Upper lobe of left lung (tissue), 4 donors: ENCODE measurements at regions not wholly inside any gene's neighbourhood (a gene's known extent, or its start where the extent isn't known, plus 50 kb on each side); places are given as distances from the start of the nearest gene placed in this dataset.

ENCODE experiments used
- POLR2AphosphoS5 ChIP-seq, 2 donors: sonication (generic); formaldehyde crosslinking; IDR thresholded peaks; one replicate each; pipeline ENCODE4 v1.5.1; 2017; ENCODE audit warnings: antibody characterized with exemption in 2 of 2
- TF ChIP-seq, protein P1 (sequence below), 6 experiments: fragments of 450-650 bp in 4 of 6; fragments of 200-600 bp in 2 of 6; sonication (generic) in 2 of 6; IDR thresholded peaks; one replicate each; pipeline ENCODE4 v1.5.1; 2016 to 2019; ENCODE audit warnings: antibody characterized with exemption in 6 of 6

DNA sequence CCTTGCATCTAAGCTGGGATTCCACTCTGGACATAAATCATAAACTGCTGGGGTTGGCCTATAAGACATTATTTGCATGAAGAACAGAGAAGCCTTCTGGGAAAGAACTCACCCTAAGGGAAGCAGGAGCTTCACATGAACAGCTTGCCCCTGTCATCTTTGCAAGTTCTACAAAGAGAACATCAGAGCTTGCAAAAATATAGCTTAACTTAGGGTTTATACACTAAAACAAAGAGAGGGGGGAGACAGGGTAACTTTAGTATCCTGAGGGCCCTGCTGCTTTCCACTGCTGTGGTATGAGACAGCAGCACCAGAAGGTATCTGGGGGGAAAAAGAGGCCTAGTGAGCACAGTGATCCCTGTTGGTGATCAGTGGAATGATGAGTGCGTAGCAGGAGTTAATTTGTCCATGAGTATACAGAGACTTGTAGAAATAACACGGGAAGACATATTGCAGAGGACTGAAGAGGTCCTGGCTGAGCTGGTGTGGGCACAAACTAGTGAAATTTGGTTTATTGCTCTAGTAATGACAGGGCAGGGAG, 116.1 kb upstream of the TSC22D1 start:
- TF ChIP-seq, protein P1, sequence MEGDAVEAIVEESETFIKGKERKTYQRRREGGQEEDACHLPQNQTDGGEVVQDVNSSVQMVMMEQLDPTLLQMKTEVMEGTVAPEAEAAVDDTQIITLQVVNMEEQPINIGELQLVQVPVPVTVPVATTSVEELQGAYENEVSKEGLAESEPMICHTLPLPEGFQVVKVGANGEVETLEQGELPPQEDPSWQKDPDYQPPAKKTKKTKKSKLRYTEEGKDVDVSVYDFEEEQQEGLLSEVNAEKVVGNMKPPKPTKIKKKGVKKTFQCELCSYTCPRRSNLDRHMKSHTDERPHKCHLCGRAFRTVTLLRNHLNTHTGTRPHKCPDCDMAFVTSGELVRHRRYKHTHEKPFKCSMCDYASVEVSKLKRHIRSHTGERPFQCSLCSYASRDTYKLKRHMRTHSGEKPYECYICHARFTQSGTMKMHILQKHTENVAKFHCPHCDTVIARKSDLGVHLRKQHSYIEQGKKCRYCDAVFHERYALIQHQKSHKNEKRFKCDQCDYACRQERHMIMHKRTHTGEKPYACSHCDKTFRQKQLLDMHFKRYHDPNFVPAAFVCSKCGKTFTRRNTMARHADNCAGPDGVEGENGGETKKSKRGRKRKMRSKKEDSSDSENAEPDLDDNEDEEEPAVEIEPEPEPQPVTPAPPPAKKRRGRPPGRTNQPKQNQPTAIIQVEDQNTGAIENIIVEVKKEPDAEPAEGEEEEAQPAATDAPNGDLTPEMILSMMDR (IDR thresholded peaks at IDR 0.05): no peak
- no peak for TF ChIP-seq POLR2AphosphoS5 (IDR thresholded peaks at IDR 0.05)
